Activated CD4-positive, alpha-beta T cell treated with anti-CD3 and anti-CD28 coated beads, Interleukin-2, amount 10 ng/mL, durations not matched to agents 24 days and 14 days (primary cell): ENCODE measurements at regions not wholly inside any gene's neighbourhood (a gene's known extent, or its start where the extent isn't known, plus 50 kb on each side); places are given as distances from the start of the nearest gene placed in this dataset.
"Not testable (repeated sequence)": the region's sequence is repeated elsewhere in the genome, so short reads cannot be mapped to it uniquely, and the experiment has no call there.

ENCODE experiments used
- DNase-seq: peaks from one replicate; pipeline ENCODE4 v3.0.0; 2022
- H3K27ac Mint-ChIP-seq: one replicate; pipeline ENCODE4 v1.8.0; 2022; ENCODE audit warnings: mild to moderate bottlenecking, mixed read lengths
- H3K27me3 Mint-ChIP-seq: one replicate; pipeline ENCODE4 v1.8.0; 2022; ENCODE audit warnings: mixed read lengths
- H3K36me3 Mint-ChIP-seq: one replicate; pipeline ENCODE4 v1.8.0; 2022; ENCODE audit warnings: low read depth, mild to moderate bottlenecking, mixed read lengths
- H3K4me1 Mint-ChIP-seq: one replicate; pipeline ENCODE4 v1.8.0; 2021; ENCODE audit warnings: mixed read lengths
- H3K4me3 Mint-ChIP-seq: one replicate; pipeline ENCODE4 v1.8.0; 2022; ENCODE audit warnings: mild to moderate bottlenecking, moderate library complexity, mixed read lengths
- H3K9me3 Mint-ChIP-seq: one replicate; pipeline ENCODE4 v1.8.0; 2021; ENCODE audit warnings: mixed read lengths
- intact Hi-C: fragments of 100-400 bp; cut with micrococcal nuclease; formaldehyde crosslinking; loops from one replicate; pipeline ENCODE4 v1.15.1; 2023

DNA sequence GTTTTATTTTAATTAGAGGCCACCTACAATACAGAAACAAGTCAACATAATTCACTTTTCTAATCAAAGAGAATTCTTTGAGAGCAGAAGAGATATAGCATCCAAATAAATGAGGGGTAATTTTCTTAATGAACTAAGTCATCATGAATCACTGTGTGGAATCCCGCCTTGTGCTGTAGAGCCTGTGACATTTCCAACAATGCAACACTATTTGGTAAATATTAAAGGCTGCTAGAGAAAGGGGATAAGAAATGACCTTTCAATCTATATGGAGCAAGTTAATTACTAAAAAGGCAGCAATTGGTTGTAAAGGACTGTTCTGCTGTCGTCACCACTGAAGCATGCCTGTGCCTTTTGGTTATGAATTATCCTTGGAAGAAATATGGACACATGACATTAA, 345.7 kb upstream of the MAF start:
- no peak for DNase-seq
- H3K4me1 Mint-ChIP-seq, result peaks cover 3% of the 10 kb centered on the region
- H3K9me3 Mint-ChIP-seq, result no peaks in the 10 kb centered on the region
- H3K4me3 Mint-ChIP-seq, result no peak overlapping the region
- H3K36me3 Mint-ChIP-seq, result no peaks in the 10 kb centered on the region
- intact Hi-C loops, result no loop called here
- H3K27ac Mint-ChIP-seq, result no peak overlapping the region
- peaks cover 13% of the 10 kb centered on the region for H3K27me3 Mint-ChIP-seq

DNA sequence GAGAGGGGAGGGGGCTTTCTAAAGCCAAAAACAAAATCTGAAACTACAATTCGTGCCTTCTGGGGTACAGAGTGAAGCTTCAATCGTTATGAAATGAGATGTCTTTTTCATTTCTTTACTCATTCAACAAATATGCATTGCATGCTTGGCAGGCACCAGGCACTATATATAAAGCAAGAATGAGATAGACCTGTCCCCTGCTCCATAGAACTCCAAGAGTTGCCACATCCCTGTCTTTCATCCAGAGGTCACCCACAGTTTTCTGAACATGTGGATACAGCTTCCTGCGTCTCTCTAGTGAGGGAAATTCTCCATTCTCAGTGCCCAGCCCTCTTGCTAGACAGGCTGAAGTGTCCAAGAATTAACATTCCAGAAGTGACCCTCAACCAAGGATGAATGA, 343.2 kb upstream of the MAF start:
- intact Hi-C loops, result no loop called here
- Mint-ChIP-seq H3K9me3 (no peaks in the 10 kb centered on the region), H3K4me1 (peaks cover 3% of the 10 kb centered on the region), H3K4me3 (no peak overlapping the region), H3K36me3 (no peaks in the 10 kb centered on the region), H3K27me3 (peaks cover 10% of the 10 kb centered on the region), H3K27ac (no peak overlapping the region)
- DNase-seq, result no peak

DNA sequence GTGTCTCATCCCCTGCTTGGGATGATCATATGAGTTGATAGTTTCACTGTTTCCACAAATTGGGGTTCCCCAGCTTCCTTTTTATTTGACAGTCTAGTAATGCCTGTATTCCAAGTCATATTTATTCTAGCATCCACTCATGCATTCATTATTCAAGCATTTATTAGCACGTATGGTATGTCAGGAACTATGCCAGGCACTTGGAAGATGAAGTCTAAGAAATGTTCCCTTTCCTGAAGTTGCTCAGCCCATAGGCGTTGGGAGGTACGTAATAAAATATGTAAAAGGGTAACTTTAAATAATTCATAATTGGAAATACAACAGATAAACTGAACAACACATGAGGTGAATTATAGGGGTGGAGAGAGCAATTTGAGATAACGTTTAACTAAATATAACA, 338.0 kb upstream of the MAF start:
- intact Hi-C loops, result no loop called here
- Mint-ChIP-seq H3K27me3 (peaks cover 7% of the 10 kb centered on the region), H3K4me3 (no peak overlapping the region), H3K4me1 (no peaks in the 10 kb centered on the region), H3K9me3 (no peaks in the 10 kb centered on the region), H3K36me3 (no peaks in the 10 kb centered on the region), H3K27ac (no peak overlapping the region)
- no peak for DNase-seq

DNA sequence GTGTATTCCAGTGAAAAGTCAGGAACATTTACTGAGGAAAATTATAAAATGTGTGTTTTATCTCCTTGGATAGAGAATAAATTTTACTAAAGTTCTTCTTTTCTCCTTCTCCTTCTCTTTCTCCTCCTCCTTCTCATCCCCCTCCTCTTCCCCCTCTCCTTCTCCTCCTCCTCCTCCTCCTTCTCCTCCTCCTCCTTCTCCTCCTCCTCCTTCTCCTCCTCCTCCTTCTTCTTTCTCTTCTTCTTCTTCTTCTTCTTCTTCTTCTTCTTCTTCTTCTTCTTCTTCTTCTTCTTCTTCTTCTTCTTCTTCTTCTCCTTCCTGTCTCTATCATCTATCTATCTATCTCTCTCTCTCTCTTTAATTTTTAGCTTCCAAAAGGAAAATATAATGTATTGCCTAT, 337.1 kb upstream of the MAF start:
- H3K27me3 Mint-ChIP-seq, intact Hi-C loops, H3K4me3 Mint-ChIP-seq, DNase-seq, H3K36me3 Mint-ChIP-seq, H3K4me1 Mint-ChIP-seq, H3K27ac Mint-ChIP-seq, H3K9me3 Mint-ChIP-seq: not testable (repeated sequence)

DNA sequence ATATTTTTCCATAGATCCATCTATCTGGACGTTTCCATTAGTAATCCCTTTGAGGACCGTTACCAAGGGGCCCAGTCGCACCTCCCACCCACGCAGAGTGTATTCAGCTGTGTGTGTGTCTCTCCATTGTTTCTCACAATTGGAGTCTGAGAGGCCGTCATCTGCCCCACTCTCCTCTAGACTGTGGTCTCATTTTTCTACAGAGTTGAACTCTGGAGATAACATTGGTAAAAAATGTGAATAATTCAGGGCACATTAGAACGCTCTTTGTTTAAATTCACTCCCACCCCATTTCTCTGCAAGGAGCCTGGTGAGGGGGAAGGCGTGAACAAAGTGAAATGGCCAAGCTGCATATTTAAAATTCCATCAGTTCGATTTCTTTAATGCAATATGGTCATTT, 333.1 kb upstream of the MAF start:
- Mint-ChIP-seq H3K9me3 (peaks cover 5% of the 10 kb centered on the region), H3K27ac (no peak overlapping the region), H3K4me3 (no peak overlapping the region), H3K27me3 (peaks cover 3% of the 10 kb centered on the region), H3K4me1 (no peaks in the 10 kb centered on the region), H3K36me3 (no peaks in the 10 kb centered on the region)
- DNase-seq, result no peak
- intact Hi-C loops, result no loop called here

DNA sequence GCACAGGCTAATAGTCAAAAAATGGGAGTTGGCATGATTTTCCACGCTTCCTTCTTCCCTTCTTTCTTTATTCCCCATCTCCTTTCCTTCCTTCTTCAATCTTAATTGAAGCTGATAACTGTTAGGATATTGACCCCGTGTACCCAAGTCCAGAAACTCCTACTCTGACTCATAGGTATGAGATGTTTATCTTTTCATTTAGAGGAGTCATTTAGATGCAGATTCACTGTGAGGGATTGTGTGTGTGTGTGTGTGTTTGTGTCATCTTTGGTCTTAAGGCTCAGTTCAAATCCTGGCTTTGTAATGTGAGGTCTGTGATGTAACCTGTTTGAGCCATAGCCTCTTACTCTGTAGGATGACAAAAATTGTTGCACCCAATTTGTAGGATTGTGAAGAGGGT, 332.0 kb upstream of the MAF start:
- DNase-seq, result no peak
- intact Hi-C loops, result no loop called here
- H3K36me3 Mint-ChIP-seq, result no peaks in the 10 kb centered on the region
- H3K27ac Mint-ChIP-seq, result no peak overlapping the region
- H3K9me3 Mint-ChIP-seq, result peaks cover 5% of the 10 kb centered on the region
- H3K27me3 Mint-ChIP-seq, result no peaks in the 10 kb centered on the region
- no peaks in the 10 kb centered on the region for H3K4me1 Mint-ChIP-seq
- H3K4me3 Mint-ChIP-seq, result no peak overlapping the region

DNA sequence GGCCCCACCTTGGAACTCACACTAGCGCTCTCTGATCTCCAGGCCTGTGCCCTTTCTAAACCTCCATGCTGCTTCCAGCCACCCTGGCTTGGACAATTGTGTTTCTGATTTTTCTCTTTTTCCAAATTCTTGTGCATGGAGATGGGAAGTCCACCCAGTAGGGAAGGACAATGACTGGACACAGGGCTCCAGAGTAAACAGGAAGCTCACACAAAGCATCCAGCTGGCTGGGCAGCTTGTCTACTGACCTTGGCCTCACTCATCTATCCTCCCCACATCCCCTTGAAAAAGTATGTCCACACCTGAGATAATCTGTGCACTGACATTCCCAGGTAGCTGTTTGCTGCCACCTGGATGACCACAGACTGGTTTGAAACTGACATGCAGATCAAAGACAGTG, 331.2 kb upstream of the MAF start:
- Mint-ChIP-seq H3K9me3 (peaks cover 5% of the 10 kb centered on the region), H3K27me3 (no peaks in the 10 kb centered on the region), H3K4me3 (no peak overlapping the region), H3K27ac (no peak overlapping the region), H3K4me1 (no peaks in the 10 kb centered on the region), H3K36me3 (no peaks in the 10 kb centered on the region)
- DNase-seq, result no peak
- intact Hi-C loops, result no loop called here

DNA sequence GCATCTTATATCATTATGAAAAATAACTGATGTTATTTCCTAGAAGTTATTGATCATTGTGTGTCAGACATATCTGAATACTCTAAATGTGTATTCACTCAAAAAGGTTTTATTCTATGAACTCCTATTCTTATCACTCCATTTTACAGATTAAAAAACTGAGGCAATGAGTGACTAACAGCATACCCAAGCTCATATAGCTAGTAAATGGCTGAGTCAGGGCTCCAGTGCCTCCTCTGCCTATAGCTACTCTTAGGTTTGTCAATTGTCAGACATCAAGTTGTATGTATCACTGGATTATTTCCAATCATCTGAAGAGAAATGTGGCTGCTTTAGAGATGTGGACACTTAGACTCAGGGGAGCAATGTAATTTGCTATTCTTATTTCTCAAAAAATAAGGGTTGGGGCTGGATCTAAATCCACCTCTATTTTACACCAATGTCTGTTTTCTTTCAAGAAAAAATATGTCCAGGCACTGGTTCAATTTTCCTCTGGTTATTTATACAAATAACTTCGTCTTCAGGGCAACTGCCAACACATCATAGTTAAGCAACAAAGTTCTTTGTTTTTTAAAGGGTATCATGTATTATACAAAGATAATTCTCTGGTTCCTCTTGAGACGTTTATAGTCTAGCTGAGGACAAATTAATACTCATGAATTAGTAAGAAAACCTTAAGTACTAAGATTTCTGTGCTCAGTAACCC, 328.9 kb upstream of the MAF start:
- H3K27ac Mint-ChIP-seq, result no peak overlapping the region
- no peaks in the 10 kb centered on the region for H3K4me1 Mint-ChIP-seq
- no peak overlapping the region for H3K4me3 Mint-ChIP-seq
- intact Hi-C loops, result no loop called here
- no peak for DNase-seq
- no peaks in the 10 kb centered on the region for H3K36me3 Mint-ChIP-seq
- peaks cover 5% of the 10 kb centered on the region for H3K9me3 Mint-ChIP-seq
- peaks cover 2% of the 10 kb centered on the region for H3K27me3 Mint-ChIP-seq

DNA sequence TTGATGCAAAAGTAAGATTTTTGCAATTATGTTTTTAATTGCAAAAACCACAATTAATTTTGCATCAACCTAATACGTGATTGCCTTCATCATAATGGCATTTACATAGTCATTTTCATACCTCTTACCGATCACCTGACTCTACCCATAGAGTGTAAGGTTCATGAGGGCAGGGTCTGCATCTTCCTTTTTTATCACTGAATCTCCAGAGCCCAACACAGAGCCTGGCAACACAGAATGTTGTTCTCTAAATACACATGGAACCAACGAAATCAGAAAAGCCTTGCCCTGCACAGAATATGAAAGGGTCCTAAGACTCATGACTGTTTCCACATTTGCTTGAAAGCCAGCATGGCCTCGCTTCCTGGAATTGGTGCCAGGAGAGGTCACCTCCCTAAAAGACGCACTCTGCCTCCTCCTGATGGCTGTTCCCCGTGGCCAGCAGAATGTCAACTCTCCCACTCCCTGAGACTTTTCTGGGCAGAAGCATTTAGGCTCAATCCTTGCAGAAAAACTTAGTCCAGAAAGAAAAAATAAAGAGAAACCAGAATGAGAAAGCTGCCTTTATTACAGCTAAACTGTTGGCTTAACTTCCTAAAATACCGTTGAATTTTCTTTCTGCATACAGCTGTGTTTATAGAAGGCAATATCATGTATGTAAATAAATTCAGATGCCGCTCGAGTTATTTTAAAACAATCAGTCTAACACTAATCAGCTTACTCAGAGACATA, 327.8 kb upstream of the MAF start:
- H3K27me3 Mint-ChIP-seq, result peaks cover 4% of the 10 kb centered on the region
- DNase-seq, result no peak
- no peak overlapping the region for H3K4me3 Mint-ChIP-seq
- H3K27ac Mint-ChIP-seq, result no peak overlapping the region
- peaks cover 5% of the 10 kb centered on the region for H3K9me3 Mint-ChIP-seq
- no peaks in the 10 kb centered on the region for H3K36me3 Mint-ChIP-seq
- H3K4me1 Mint-ChIP-seq, result no peaks in the 10 kb centered on the region
- intact Hi-C loops, result no loop called here

DNA sequence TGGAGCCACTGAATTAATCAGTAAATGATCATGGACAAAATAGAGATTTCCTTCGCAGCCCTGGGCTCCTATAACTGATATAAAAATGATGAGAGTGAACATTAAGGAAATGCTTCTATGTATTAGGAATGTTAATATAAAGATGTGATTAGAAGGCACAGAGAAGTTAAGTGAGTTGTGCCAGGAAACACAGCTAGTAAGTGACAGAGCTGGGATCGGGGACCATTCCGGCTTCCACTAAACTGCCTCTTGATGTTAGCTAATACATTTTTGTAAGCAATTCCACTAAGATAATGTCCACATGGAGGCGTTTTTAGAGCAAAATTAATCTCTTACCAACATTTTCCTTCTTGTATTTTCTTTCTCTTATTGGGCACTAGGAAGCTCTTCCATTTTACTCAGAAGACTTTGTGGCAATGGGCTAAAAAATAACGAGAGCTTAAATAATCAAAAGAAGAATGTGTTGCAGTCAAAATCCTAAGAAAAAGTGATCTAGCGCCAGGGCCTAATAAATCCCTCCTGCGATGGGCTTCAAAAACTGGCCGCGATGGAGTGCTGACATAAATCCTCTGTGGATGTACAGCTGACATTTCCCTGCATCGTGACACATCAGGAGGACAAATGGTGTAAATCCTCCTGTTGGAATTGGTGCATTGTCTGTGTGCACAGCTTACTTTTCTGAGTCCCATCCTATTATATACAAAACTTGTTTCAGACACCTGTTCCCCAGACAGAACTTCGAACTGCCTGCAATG, 326.1 kb upstream of the MAF start:
- H3K27ac Mint-ChIP-seq, result no peak overlapping the region
- H3K36me3 Mint-ChIP-seq, result no peaks in the 10 kb centered on the region
- no peak for DNase-seq
- H3K27me3 Mint-ChIP-seq, result peaks cover 10% of the 10 kb centered on the region
- H3K9me3 Mint-ChIP-seq, result peaks cover 5% of the 10 kb centered on the region
- intact Hi-C loops, result no loop called here
- H3K4me3 Mint-ChIP-seq, result no peak overlapping the region
- no peaks in the 10 kb centered on the region for H3K4me1 Mint-ChIP-seq

DNA sequence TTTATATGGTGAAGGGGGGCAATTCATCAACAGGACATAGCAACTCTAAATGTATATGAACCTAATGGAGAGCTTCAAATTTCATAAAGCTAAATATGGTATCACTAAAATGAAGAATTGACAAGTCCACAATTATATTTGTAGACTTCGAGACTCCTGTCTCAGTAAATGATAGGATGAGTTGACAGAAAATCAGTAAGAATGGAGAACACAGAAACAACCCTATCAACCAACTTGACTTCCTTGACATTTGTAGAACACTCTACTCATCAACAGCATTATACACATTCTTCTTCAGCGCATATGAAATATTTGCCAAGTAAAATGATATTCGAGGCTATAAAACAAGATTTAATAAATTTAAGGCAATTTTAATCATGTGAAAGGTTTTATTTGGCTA, 322.9 kb upstream of the MAF start:
- Mint-ChIP-seq H3K9me3 (no peaks in the 10 kb centered on the region), H3K36me3 (no peaks in the 10 kb centered on the region), H3K4me3 (no peak overlapping the region), H3K4me1 (peaks cover 3% of the 10 kb centered on the region), H3K27ac (no peak overlapping the region), H3K27me3 (peaks cover 13% of the 10 kb centered on the region)
- intact Hi-C loops, result no loop called here
- no peak for DNase-seq

DNA sequence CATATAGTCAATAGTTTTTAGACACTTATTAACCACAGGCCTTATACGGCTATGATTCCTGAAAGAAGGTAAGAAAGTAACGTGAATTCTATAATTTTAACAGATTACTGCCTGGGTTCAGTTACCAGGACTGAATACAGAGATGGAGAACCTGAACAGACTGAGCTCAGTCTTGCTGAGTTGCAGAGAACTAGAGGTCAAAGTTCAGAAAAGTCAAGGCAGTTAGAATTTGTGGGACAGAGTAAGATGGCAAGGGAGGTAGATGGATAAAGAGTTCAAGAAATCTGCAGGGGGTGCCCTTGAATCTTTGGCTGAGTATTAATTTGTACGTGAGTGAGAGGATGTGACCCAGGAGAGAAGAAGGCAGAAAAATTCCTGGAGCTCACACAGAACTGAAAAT, 320.1 kb upstream of the MAF start:
- intact Hi-C loops, result no loop called here
- Mint-ChIP-seq H3K27ac (no peak overlapping the region), H3K36me3 (no peaks in the 10 kb centered on the region), H3K27me3 (peaks cover 13% of the 10 kb centered on the region), H3K4me3 (no peak overlapping the region), H3K9me3 (no peaks in the 10 kb centered on the region), H3K4me1 (peaks cover 3% of the 10 kb centered on the region)
- no peak for DNase-seq

DNA sequence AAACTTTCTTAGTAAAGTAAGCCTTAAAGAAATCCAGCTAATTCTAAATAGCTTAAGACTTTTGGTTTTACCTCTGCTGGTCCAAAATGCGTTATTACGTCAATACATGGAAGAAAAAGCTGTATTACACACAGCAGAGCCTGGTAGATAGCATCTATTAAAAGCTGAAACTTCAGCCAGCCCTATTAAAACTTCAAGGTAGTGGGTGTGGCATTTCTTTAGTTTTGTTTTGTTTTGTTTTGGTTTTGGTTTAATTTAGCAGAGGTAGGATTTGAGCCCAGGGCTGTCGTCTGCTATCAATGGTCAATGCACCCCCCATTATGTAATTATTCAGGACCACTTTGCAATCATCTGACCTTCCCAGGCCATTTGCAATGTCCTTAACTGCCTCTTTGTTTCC, 318.4 kb upstream of the MAF start:
- H3K4me3 Mint-ChIP-seq, result no peak overlapping the region
- no peak for DNase-seq
- intact Hi-C loops, result no loop called here
- H3K9me3 Mint-ChIP-seq, result no peaks in the 10 kb centered on the region
- H3K27me3 Mint-ChIP-seq, result peaks cover 10% of the 10 kb centered on the region
- no peaks in the 10 kb centered on the region for H3K36me3 Mint-ChIP-seq
- no peak overlapping the region for H3K27ac Mint-ChIP-seq
- peaks cover 3% of the 10 kb centered on the region for H3K4me1 Mint-ChIP-seq

DNA sequence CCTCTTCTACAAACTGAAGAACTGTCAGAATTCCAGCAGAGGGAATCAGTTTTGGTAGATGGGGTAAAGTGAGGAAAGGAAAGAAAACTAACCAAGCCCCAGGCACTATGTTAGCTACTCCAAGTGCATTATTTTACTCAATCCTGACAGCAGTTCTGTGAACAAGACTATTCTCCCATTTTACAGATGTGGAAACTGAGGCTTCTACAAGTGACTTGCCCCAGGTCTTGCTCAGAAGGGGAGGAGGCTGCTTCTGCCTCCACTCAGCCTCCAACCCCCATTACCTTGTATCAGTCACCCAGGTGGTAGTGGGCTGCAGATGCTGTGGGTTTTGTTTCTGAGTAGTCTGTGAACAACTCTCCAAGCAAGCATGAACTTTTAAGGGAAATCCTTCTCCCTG, 315.2 kb upstream of the MAF start:
- no peak overlapping the region for H3K27ac Mint-ChIP-seq
- H3K4me1 Mint-ChIP-seq, result peaks cover 3% of the 10 kb centered on the region
- DNase-seq, result no peak
- H3K9me3 Mint-ChIP-seq, result no peaks in the 10 kb centered on the region
- H3K27me3 Mint-ChIP-seq, result peaks cover 3% of the 10 kb centered on the region
- no peak overlapping the region for H3K4me3 Mint-ChIP-seq
- no peaks in the 10 kb centered on the region for H3K36me3 Mint-ChIP-seq
- intact Hi-C loops, result no loop called here
